ENCODE measurements at regions not wholly inside any gene's neighbourhood (a gene's known extent, or its start where the extent isn't known, plus 50 kb on each side); places are given as distances from the start of the nearest gene placed in this dataset.

DNA sequence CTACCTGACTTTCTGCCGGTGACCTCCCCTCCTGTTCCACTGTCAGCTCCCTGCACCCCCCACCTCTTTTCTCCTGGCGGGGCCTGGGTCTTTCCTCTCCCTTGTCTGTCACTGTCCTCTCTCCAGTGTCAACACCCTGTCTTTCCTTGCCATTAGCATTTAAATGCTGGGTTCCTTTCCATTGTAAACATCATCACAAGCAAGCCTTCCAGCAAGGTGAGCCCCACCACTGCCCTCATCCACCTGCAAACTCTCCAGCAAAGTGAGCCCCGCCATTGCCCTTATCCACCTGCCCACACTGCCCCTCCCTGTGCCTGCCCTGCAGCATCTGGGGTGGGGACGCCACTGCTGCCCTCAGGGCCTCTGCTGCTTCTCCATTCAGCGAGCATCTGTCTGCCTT is 195.0 kb downstream of the ENGASE start:
- no peak for TF ChIP-seq EP300 (IDR thresholded peaks at IDR 0.05)
- TF ChIP-seq, protein P1, sequence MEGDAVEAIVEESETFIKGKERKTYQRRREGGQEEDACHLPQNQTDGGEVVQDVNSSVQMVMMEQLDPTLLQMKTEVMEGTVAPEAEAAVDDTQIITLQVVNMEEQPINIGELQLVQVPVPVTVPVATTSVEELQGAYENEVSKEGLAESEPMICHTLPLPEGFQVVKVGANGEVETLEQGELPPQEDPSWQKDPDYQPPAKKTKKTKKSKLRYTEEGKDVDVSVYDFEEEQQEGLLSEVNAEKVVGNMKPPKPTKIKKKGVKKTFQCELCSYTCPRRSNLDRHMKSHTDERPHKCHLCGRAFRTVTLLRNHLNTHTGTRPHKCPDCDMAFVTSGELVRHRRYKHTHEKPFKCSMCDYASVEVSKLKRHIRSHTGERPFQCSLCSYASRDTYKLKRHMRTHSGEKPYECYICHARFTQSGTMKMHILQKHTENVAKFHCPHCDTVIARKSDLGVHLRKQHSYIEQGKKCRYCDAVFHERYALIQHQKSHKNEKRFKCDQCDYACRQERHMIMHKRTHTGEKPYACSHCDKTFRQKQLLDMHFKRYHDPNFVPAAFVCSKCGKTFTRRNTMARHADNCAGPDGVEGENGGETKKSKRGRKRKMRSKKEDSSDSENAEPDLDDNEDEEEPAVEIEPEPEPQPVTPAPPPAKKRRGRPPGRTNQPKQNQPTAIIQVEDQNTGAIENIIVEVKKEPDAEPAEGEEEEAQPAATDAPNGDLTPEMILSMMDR (IDR thresholded peaks at IDR 0.05) = no peak
- no peak for TF ChIP-seq POLR2AphosphoS5 (IDR thresholded peaks at IDR 0.05)
- TF ChIP-seq POLR2A (IDR thresholded peaks at IDR 0.05) = no peak
